HG03575 (cell line): ENCODE measurements at regions not wholly inside any gene's neighbourhood (a gene's known extent, or its start where the extent isn't known, plus 50 kb on each side); places are given as distances from the start of the nearest gene placed in this dataset.

Source experiments
- ATAC-seq: cut with Tn5 transposase; IDR thresholded peaks from one replicate; pipeline ENCODE4 v1.9.1; 2021; ENCODE audit not compliant: unreplicated experiment, insufficient number of reproducible peaks, low FRiP score; ENCODE audit errors: extremely low read depth

GRCh38 chr4:96092151-96092705, 252.3 kb downstream of the PDHA2 start:
- ATAC-seq = no peak

- no peak for ATAC-seq
Measured at GRCh38 chr4:96093057-96093456, 253.2 kb downstream of the PDHA2 start.

- ATAC-seq = no peak
Measured at GRCh38 chr4:96093563-96093962, 253.7 kb downstream of the PDHA2 start.

GRCh38 chr4:96094183-96094582, 254.3 kb downstream of the PDHA2 start:
- no peak for ATAC-seq

GRCh38 chr4:96097040-96097607, 257.2 kb downstream of the PDHA2 start:
- no peak for ATAC-seq

- ATAC-seq = no peak
Measured at GRCh38 chr4:96097693-96098092, 257.8 kb downstream of the PDHA2 start.

GRCh38 chr4:96099031-96099430, 259.1 kb downstream of the PDHA2 start:
- no peak for ATAC-seq

- no peak for ATAC-seq
Measured at GRCh38 chr4:96102541-96103026, 262.7 kb downstream of the PDHA2 start.

GRCh38 chr4:96103086-96103485, 263.2 kb downstream of the PDHA2 start:
- no peak for ATAC-seq

GRCh38 chr4:96108146-96108545, 268.3 kb downstream of the PDHA2 start:
- ATAC-seq = no peak

GRCh38 chr4:96112631-96113030, 272.7 kb downstream of the PDHA2 start:
- no peak for ATAC-seq

- no peak for ATAC-seq
Measured at GRCh38 chr4:96120206-96120605, 280.3 kb downstream of the PDHA2 start.

- no peak for ATAC-seq
Measured at GRCh38 chr4:96126227-96126626, 286.3 kb downstream of the PDHA2 start.

- ATAC-seq = no peak
Measured at GRCh38 chr4:96131186-96131585, 291.3 kb downstream of the PDHA2 start.

- no peak for ATAC-seq
Measured at GRCh38 chr4:96134806-96135205, 294.9 kb downstream of the PDHA2 start.

- ATAC-seq = no peak
Measured at GRCh38 chr4:96136056-96136455, 296.2 kb downstream of the PDHA2 start.

GRCh38 chr4:96139251-96139929, 299.5 kb downstream of the PDHA2 start:
- no peak for ATAC-seq

- ATAC-seq = no peak
Measured at GRCh38 chr4:96145601-96146000, 305.7 kb downstream of the PDHA2 start.

GRCh38 chr4:96146686-96147085, 306.8 kb downstream of the PDHA2 start:
- ATAC-seq = no peak

GRCh38 chr4:96149894-96150293, 310.0 kb downstream of the PDHA2 start:
- ATAC-seq = no peak
